HepG2 (cell line): ENCODE measurements at regions not wholly inside any gene's neighbourhood (a gene's known extent, or its start where the extent isn't known, plus 50 kb on each side); places are given as distances from the start of the nearest gene placed in this dataset.

Experiments
- ATAC-seq: fragments of 200-7000 bp; cut with Tn5 transposase; 3 replicates; pipeline ENCODE4 v1.9.1; 2020; ENCODE audit warnings: mild to moderate bottlenecking, moderate library complexity
- BruUV-seq: library from RNA; stranded (reverse); fragments of 400-500 nt; replicated peaks from 2 replicates; lab custom pipeline; 2021; lab: Mats Ljungman, UMichigan
- CTCF ChIA-PET: fragments of 300-600 bp; formaldehyde crosslinking; extraction: SDS; loops from one replicate; lab custom pipeline; 2021; ENCODE audit warnings: low total read pairs, inconsistent platforms, low intra/inter-chr PET ratio; lab: Yijun Ruan, JAX
- POLR2A ChIA-PET: fragments of 350-600 bp; sonication (Branson Sonifier 250); formaldehyde crosslinking; loops from one replicate; lab custom pipeline; 2020; ENCODE audit warnings: antibody characterized with exemption, inconsistent platforms; lab: Yijun Ruan, JAX
- DNase-seq: peaks from one replicate; pipeline ENCODE4 v3.0.0-alpha.2; 2015; ENCODE audit warnings: low spot score
- FAIRE-seq: peaks from 3 replicates; lab custom pipeline; 2011; peaks lifted over from hg19 to GRCh38; lab: Jason Lieb, UNC
- H2AFZ ChIP-seq: one replicate; pipeline ENCODE4 v1.6.1; 2011; ENCODE audit warnings: low read length, inconsistent platforms
- H3K27ac ChIP-seq: fragments of 300-600 bp; 3 replicates; pipeline ENCODE4 v1.8.0; 2011; ENCODE audit warnings: mixed run types, mild to moderate bottlenecking, mixed read lengths, low read length, inconsistent platforms; ENCODE audit not compliant: insufficient read depth; ENCODE audit errors: extremely low read length
- H3K27me3 ChIP-seq, 2 experiments: fragments of 200-600 bp in 1 of 2; 2 replicates in 1 of 2; 3 replicates in 1 of 2; pipeline versions ENCODE4 v1.6.0 to v1.8.0; 2011; ENCODE audit warnings: low read length in 2 of 2, mild to moderate bottlenecking in 2 of 2, moderate library complexity in 2 of 2, inconsistent platforms in 1 of 2; ENCODE audit not compliant: insufficient read depth in 2 of 2, control insufficient read depth in 1 of 2
- H3K36me3 ChIP-seq, 2 experiments: fragments of 200-600 bp in 1 of 2; replicated peaks in 1 of 2; 2 replicates in 1 of 2; 3 replicates in 1 of 2; pipeline versions ENCODE4 v1.5.1 to v1.8.0; 2011; ENCODE audit warnings: low read length in 2 of 2, inconsistent platforms in 1 of 2; ENCODE audit not compliant: insufficient read depth in 2 of 2, control insufficient read depth in 1 of 2
- H3K4me1 ChIP-seq: 2 replicates; pipeline ENCODE4 v1.5.1; 2012; ENCODE audit warnings: low read length, inconsistent platforms; ENCODE audit not compliant: insufficient read depth
- H3K4me2 ChIP-seq: 2 replicates; pipeline ENCODE4 v1.6.0; 2011; ENCODE audit warnings: low read depth, low read length, inconsistent platforms
- H3K4me3 ChIP-seq, 3 experiments: fragments of 200-600 bp in 1 of 3; sonication (generic), shearing (Covaris generic) in 1 of 3; replicated peaks in 1 of 3; 2 replicates each; pipeline ENCODE4 v1.5.1; 2011 to 2016; ENCODE audit warnings: low read length in 3 of 3, inconsistent platforms in 2 of 3, low read depth in 2 of 3, mild to moderate bottlenecking in 2 of 3, control low read depth in 1 of 3, mixed read lengths in 1 of 3; ENCODE audit not compliant: insufficient read depth in 1 of 3
- H3K79me2 ChIP-seq: one replicate; pipeline ENCODE4 v1.6.1; 2011; ENCODE audit warnings: low read length, inconsistent platforms; ENCODE audit not compliant: insufficient read depth
- H3K9ac ChIP-seq: 2 replicates; pipeline ENCODE4 v1.6.0; 2011; ENCODE audit warnings: mild to moderate bottlenecking, low read depth, low read length, inconsistent platforms; ENCODE audit not compliant: insufficient read depth
- H3K9me3 ChIP-seq: 2 replicates; pipeline ENCODE4 v1.5.1; 2012; ENCODE audit warnings: mild to moderate bottlenecking, low read length
- H4K20me1 ChIP-seq: 2 replicates; pipeline ENCODE4 v1.6.0; 2011; ENCODE audit warnings: inconsistent platforms, mild to moderate bottlenecking, low read length, moderate library complexity; ENCODE audit not compliant: insufficient read depth
- ATF3 ChIP-seq: sonication (generic); formaldehyde crosslinking; IDR thresholded peaks from 2 replicates; pipeline ENCODE4 v1.4.0; 2020; ENCODE audit warnings: missing genetic modification reagents
- HOXA7 ChIP-seq: sonication (generic); formaldehyde crosslinking; IDR thresholded peaks from 2 replicates; pipeline ENCODE4 v1.8.1; 2022; ENCODE audit warnings: mild to moderate bottlenecking, missing genetic modification reagents, moderate library complexity
- KLF15 ChIP-seq: sonication (generic); formaldehyde crosslinking; IDR thresholded peaks from 2 replicates; pipeline ENCODE4 v1.8.1; 2023; ENCODE audit warnings: borderline replicate concordance, mild to moderate bottlenecking, inconsistent platforms, missing genetic modification reagents, mixed read lengths
- MAFK ChIP-seq, 2 experiments: IDR thresholded peaks in 1 of 2; conservative IDR thresholded peaks in 1 of 2; 2 replicates each; pipeline ENCODE4 v1.6.1; 2011; ENCODE audit warnings: improper control_type of control experiment in 2 of 2, low read length in 2 of 2
- MTA3 ChIP-seq: sonication (generic); formaldehyde crosslinking; IDR thresholded peaks from 2 replicates; pipeline ENCODE4 v1.4.0; 2020; ENCODE audit warnings: missing genetic modification reagents
- PBX2 ChIP-seq: IDR thresholded peaks from 2 replicates; pipeline ENCODE4 v1.6.1; 2016; ENCODE audit warnings: control low read depth
- POGZ ChIP-seq: sonication (generic); formaldehyde crosslinking; IDR thresholded peaks from 2 replicates; pipeline ENCODE4 v1.4.0; 2020; ENCODE audit warnings: mild to moderate bottlenecking, missing genetic modification reagents
- RAD51 ChIP-seq: fragments of 450-650 bp; IDR thresholded peaks from 2 replicates; pipeline ENCODE4 v1.6.1; 2016; ENCODE audit warnings: borderline replicate concordance
- TBX3 ChIP-seq: fragments of 450-650 bp; IDR thresholded peaks from 2 replicates; pipeline ENCODE4 v1.6.1; 2017; ENCODE audit warnings: antibody characterized with exemption, mild to moderate bottlenecking, inconsistent platforms, borderline replicate concordance
- TOE1 ChIP-seq: sonication (generic); formaldehyde crosslinking; IDR thresholded peaks from 2 replicates; pipeline ENCODE4 v1.4.0; 2020; ENCODE audit warnings: mild to moderate bottlenecking, missing genetic modification reagents
- TRIM24 ChIP-seq: sonication (generic); formaldehyde crosslinking; IDR thresholded peaks from 2 replicates; pipeline ENCODE4 v1.8.0; 2022; ENCODE audit warnings: mild to moderate bottlenecking, missing genetic modification reagents
- ZBTB38 ChIP-seq: sonication (generic); formaldehyde crosslinking; IDR thresholded peaks from 2 replicates; pipeline ENCODE4 v1.5.1; 2020; ENCODE audit warnings: mild to moderate bottlenecking, missing genetic modification reagents
- ZBTB49 ChIP-seq: sonication (generic); formaldehyde crosslinking; IDR thresholded peaks from 2 replicates; pipeline ENCODE4 v1.4.0; 2020; ENCODE audit warnings: missing genetic modification reagents, borderline replicate concordance
- ZFP36 ChIP-seq: fragments of 150-350 bp; IDR thresholded peaks from 2 replicates; pipeline ENCODE4 v1.6.1; 2018; ENCODE audit warnings: borderline replicate concordance, low read length, low read depth; ENCODE audit not compliant: partially characterized antibody
- ZNF256 ChIP-seq: sonication (generic); formaldehyde crosslinking; conservative IDR thresholded peaks from 2 replicates; pipeline ENCODE4 v1.4.0; 2020; ENCODE audit warnings: missing genetic modification reagents
- ZNF549 ChIP-seq: sonication (generic); formaldehyde crosslinking; IDR thresholded peaks from 2 replicates; pipeline ENCODE4 v1.5.0; 2020; ENCODE audit warnings: missing genetic modification reagents
- ZUFSP ChIP-seq: sonication (generic); formaldehyde crosslinking; IDR thresholded peaks from 2 replicates; pipeline ENCODE4 v1.9.0; 2021; ENCODE audit warnings: missing genetic modification reagents, mild to moderate bottlenecking, borderline replicate concordance
- WGBS: methylation state at CpG from one replicate; pipeline ENCODE4 v1.1.6; 2017; ENCODE audit warnings: low lambda C conversion rate; 5-methylcytosine and 5-hydroxymethylcytosine counted together
- in situ Hi-C: cut with HindIII; loops from 2 replicates; pipeline ENCODE4 v1.10.0; 2017; ENCODE audit warnings: low pct_unique_long_range_greater_than_20kb; ENCODE audit not compliant: extremely low pct_ligation_motif_present
- intact Hi-C: fragments of 100-400 bp; cut with micrococcal nuclease; formaldehyde crosslinking; loops from one replicate; pipeline ENCODE4 v1.10.0; 2022; ENCODE audit not compliant: unreplicated experiment

GRCh38 chr20:59411170-59411569 lies 110.8 kb downstream of the EDN3 start:
- WGBS: 18% methylated on average over 12 of the region's 17 CpGs
- no TSS peak for BruUV-seq
- Histone ChIP-seq H3K9ac (no peak overlapping the region), H3K27me3 (peaks cover 20 to 77% of the 10 kb centered on the region in 2 experiments; a peak in 4 of 5 replicates), H3K4me2 (no peak overlapping the region), H3K9me3 (no peaks in the 10 kb centered on the region), H4K20me1 (no peaks in the 10 kb centered on the region), H2AFZ (no peak overlapping the region), H3K27ac (no peak overlapping the region), H3K79me2 (no peaks in the 10 kb centered on the region), H3K36me3 (no peaks in the 10 kb centered on the region), H3K4me1 (no peaks in the 10 kb centered on the region), H3K4me3 (no peak overlapping the region)
- ChIA-PET POLR2A (no interaction called here), CTCF (no interaction called here)
- in situ Hi-C loops (no loop called here), intact Hi-C loops (no loop called here)
- no peak for DNase-seq
- no peak for TF ChIP-seq TOE1 (CRISPR knock-in tag)
- TF ChIP-seq ZUFSP (CRISPR knock-in tag): no peak
- TF ChIP-seq KLF15 (CRISPR knock-in tag): no peak
- TF ChIP-seq POGZ (CRISPR knock-in tag): no peak
- TF ChIP-seq ATF3: no peak
- no peak for TF ChIP-seq ZFP36
- TF ChIP-seq ZBTB38: no peak
- TF ChIP-seq RAD51: no peak
- TF ChIP-seq TBX3: no peak
- TF ChIP-seq ZNF256 (CRISPR knock-in tag): no peak
- no peak for TF ChIP-seq HOXA7 (CRISPR knock-in tag)
- no peak for TF ChIP-seq ZNF549 (CRISPR knock-in tag)
- TF ChIP-seq PBX2 (CRISPR knock-in tag): no peak
- no peak for TF ChIP-seq TRIM24 (CRISPR knock-in tag)
- no peak for TF ChIP-seq MAFK (conservative IDR thresholded peaks at IDR 0.05 in 1 of 2, IDR thresholded peaks at IDR 0.05 in 1 of 2; ENCODE audit: low read length in 2 of 2)
- no peak for TF ChIP-seq MTA3 (CRISPR knock-in tag)
- no peak for TF ChIP-seq ZBTB49 (CRISPR knock-in tag)
- ATAC-seq: no peak
- no peak for FAIRE-seq
